ENCODE measurements at regions not wholly inside any gene's neighbourhood (a gene's known extent, or its start where the extent isn't known, plus 50 kb on each side); places are given as distances from the start of the nearest gene placed in this dataset.

DNA sequence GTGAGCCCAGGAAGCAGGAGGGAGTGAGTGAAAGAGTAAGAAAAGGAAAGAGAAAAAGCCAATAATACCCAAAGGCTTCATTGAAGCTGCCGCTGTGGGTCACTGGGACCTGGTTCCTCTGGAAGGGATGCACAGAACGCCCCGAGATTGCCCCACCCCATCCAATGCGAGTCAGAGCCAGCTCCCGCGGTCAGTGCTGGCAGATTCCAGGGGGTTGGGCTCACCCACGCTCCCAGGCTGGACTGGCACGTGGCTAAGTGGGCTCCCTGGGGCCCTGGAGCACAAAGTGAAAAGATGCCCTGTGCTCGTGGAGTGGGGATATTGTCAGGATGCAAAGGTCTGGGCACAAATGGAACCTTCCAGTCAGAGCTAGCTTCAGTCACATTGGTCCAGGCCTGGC, 117.0 kb downstream of the OAT start:
- H3K27ac ChIP-seq (ENCODE audit: extremely low read depth, low read depth, low read length) = no peak overlapping the region
- H3K4me1 ChIP-seq (ENCODE audit: control insufficient read depth, insufficient read depth, low read length) = no peaks in the 10 kb centered on the region; the same call in 1 of the 2 replicates
- TF ChIP-seq ZIC2 (tag by site-specific recombination; IDR thresholded peaks at IDR 0.05) (peak; percentile 36), MEIS1 (CRISPR knock-in tag; IDR thresholded peaks at IDR 0.05; ENCODE audit: borderline replicate concordance) (no peak), ZFHX2 (tag by site-specific recombination; conservative IDR thresholded peaks at IDR 0.05) (0 out of 2 replicates have a peak, but pooled peaks have one; percentile 10)
- no peaks in the 10 kb centered on the region for H3K36me3 ChIP-seq (ENCODE audit: control insufficient read depth in 2 of 2, insufficient read depth in 1 of 2, low read length in 2 of 2)
- ChIA-PET POLR2A (no interaction called here), CTCF (interaction anchor here (0.6 to 0.7 kb wide), 2 partner anchors 9 to 18 kb away, joined by 3 read pairs; no protein-coding TSS in a partner anchor)
- H3K4me3 ChIP-seq (ENCODE audit: low read depth, low read length) = no peak overlapping the region
- no peaks in the 10 kb centered on the region for H3K9me3 ChIP-seq (ENCODE audit: control insufficient read depth, insufficient read depth, low read depth, low read length)

DNA sequence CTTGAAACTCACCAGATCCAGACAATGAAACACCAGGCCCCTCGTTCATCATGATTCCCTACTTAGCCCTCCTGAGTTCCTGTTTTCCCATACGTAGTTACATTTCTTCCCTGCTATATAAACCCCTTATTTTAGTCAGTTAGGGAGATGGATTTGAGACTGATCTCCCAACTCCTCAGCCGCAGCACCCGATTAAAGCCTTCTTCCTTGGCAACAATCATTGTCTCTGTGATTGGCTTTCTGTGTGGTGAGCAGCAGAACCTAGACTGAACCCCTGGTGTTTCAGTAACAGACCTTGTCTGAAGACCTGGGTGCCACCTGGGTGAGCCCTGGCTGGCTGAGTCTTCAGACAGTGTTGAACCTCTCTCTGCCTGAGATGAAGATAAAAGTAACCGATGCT, 118.0 kb downstream of the OAT start:
- peak; percentile 58 for TF ChIP-seq SETDB1 (IDR thresholded peaks at IDR 0.05; ENCODE audit: insufficient read length, low read length)
- TF ChIP-seq, protein P1, sequence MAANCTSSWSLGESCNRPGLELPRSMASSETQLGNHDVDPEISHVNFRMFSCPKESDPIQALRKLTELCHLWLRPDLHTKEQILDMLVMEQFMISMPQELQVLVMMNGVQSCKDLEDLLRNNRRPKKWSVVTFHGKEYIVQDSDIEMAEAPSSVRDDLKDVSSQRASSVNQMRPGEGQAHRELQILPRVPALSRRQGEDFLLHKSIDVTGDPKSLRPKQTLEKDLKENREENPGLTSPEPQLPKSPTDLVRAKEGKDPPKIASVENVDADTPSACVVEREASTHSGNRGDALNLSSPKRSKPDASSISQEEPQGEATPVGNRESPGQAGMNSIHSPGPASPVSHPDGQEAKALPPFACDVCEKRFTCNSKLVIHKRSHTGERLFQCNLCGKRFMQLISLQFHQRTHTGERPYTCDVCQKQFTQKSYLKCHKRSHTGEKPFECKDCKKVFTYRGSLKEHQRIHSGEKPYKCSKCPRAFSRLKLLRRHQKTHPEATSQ (tag by site-specific recombination; IDR thresholded peaks at IDR 0.05) = no peak
- CTCF ChIA-PET = no interaction called here
- POLR2A ChIA-PET = no interaction called here

DNA sequence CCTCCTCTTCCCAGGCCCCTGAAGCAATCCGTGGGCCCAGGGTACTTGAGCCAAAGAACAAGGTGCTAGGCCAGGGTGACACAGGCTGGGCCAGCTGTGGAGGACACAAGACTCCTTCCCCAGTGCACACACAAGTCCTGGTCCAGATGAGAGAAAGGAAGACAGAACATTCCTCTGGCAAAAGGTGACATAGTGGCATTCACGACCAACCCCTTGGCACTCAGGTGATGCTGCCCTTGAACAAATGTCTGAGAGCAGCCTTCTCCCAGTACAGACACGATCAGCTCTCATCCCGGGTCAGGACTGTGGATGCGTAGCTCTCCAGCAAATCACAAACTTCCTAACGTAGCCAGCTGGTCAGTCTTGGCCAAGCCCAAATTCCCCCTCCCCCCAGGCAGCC, 118.5 kb downstream of the OAT start:
- CTCF ChIA-PET = interaction anchor here (2.0 kb wide), 1 partner anchor 89 kb away, joined by 7 read pairs; no protein-coding TSS in a partner anchor

More for the DNA sequence above, 118.0 kb downstream of the OAT start:
- Histone ChIP-seq H3K4me1 (ENCODE audit: control insufficient read depth, insufficient read depth, low read length) (no peaks in the 10 kb centered on the region; the same call in 1 of the 2 replicates), H3K27ac (ENCODE audit: extremely low read depth, low read depth, low read length) (no peak overlapping the region), H3K4me3 (ENCODE audit: low read depth, low read length) (no peak overlapping the region), H3K9me3 (ENCODE audit: control insufficient read depth, insufficient read depth, low read depth, low read length) (no peaks in the 10 kb centered on the region), H3K36me3 (ENCODE audit: control insufficient read depth in 2 of 2, insufficient read depth in 1 of 2, low read length in 2 of 2) (no peaks in the 10 kb centered on the region)

DNA sequence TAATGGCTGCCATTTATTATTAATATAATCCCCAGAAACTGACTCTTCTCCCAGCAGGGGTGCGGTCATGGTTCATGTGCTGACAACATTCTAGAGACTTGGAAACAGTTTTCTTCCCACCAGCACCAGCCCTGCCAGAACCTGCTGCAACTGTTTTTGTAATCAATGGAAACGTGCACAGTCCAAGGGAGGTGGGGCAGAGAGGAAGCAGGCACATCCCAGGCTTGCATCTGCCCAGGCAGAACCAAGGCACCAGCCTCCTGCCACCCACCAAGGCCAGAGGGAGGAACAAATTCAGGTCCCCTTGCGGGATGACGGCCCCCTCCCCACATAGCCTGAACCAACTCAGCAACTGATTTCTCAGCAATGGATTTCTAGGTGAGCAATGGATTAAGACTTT, 119.0 kb downstream of the OAT start:
- no peaks in the 10 kb centered on the region for H3K9me3 ChIP-seq (ENCODE audit: control insufficient read depth, insufficient read depth, low read depth, low read length)
- POLR2A ChIA-PET = no interaction called here
- H3K27ac ChIP-seq (ENCODE audit: extremely low read depth, low read depth, low read length) = no peak overlapping the region
- TF ChIP-seq ZNF585B (tag by site-specific recombination; IDR thresholded peaks at IDR 0.05) (no peak), ZNF140 (tag by site-specific recombination; IDR thresholded peaks at IDR 0.05) (no peak), ZNF174 (tag by site-specific recombination; IDR thresholded peaks at IDR 0.05) (no peak), ZNF747 (tag by site-specific recombination; IDR thresholded peaks at IDR 0.05) (no peak)
- TF ChIP-seq, protein P2, sequence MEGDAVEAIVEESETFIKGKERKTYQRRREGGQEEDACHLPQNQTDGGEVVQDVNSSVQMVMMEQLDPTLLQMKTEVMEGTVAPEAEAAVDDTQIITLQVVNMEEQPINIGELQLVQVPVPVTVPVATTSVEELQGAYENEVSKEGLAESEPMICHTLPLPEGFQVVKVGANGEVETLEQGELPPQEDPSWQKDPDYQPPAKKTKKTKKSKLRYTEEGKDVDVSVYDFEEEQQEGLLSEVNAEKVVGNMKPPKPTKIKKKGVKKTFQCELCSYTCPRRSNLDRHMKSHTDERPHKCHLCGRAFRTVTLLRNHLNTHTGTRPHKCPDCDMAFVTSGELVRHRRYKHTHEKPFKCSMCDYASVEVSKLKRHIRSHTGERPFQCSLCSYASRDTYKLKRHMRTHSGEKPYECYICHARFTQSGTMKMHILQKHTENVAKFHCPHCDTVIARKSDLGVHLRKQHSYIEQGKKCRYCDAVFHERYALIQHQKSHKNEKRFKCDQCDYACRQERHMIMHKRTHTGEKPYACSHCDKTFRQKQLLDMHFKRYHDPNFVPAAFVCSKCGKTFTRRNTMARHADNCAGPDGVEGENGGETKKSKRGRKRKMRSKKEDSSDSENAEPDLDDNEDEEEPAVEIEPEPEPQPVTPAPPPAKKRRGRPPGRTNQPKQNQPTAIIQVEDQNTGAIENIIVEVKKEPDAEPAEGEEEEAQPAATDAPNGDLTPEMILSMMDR (tag by site-specific recombination; IDR thresholded peaks at IDR 0.05) = no peak
- TF ChIP-seq, protein P3, sequence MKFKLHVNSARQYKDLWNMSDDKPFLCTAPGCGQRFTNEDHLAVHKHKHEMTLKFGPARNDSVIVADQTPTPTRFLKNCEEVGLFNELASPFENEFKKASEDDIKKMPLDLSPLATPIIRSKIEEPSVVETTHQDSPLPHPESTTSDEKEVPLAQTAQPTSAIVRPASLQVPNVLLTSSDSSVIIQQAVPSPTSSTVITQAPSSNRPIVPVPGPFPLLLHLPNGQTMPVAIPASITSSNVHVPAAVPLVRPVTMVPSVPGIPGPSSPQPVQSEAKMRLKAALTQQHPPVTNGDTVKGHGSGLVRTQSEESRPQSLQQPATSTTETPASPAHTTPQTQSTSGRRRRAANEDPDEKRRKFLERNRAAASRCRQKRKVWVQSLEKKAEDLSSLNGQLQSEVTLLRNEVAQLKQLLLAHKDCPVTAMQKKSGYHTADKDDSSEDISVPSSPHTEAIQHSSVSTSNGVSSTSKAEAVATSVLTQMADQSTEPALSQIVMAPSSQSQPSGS (tag by site-specific recombination; IDR thresholded peaks at IDR 0.05; ENCODE audit: low read depth) = no peak
- CTCF ChIA-PET = interaction anchor here (2.0 kb wide), 1 partner anchor 89 kb away, joined by 7 read pairs; no protein-coding TSS in a partner anchor
- H3K4me3 ChIP-seq (ENCODE audit: low read depth, low read length) = no peak overlapping the region
- H3K4me1 ChIP-seq (ENCODE audit: control insufficient read depth, insufficient read depth, low read length) = no peaks in the 10 kb centered on the region
- H3K36me3 ChIP-seq (ENCODE audit: control insufficient read depth in 2 of 2, insufficient read depth in 1 of 2, low read length in 2 of 2) = no peaks in the 10 kb centered on the region

More for the DNA sequence above, 118.5 kb downstream of the OAT start:
- H3K4me1 ChIP-seq (ENCODE audit: control insufficient read depth, insufficient read depth, low read length) = no peaks in the 10 kb centered on the region
- no peak overlapping the region for H3K27ac ChIP-seq (ENCODE audit: extremely low read depth, low read depth, low read length)
- POLR2A ChIA-PET = no interaction called here
- TF ChIP-seq ZNF394 (tag by site-specific recombination; IDR thresholded peaks at IDR 0.05; ENCODE audit: borderline replicate concordance) = no peak
- TF ChIP-seq, protein P4, sequence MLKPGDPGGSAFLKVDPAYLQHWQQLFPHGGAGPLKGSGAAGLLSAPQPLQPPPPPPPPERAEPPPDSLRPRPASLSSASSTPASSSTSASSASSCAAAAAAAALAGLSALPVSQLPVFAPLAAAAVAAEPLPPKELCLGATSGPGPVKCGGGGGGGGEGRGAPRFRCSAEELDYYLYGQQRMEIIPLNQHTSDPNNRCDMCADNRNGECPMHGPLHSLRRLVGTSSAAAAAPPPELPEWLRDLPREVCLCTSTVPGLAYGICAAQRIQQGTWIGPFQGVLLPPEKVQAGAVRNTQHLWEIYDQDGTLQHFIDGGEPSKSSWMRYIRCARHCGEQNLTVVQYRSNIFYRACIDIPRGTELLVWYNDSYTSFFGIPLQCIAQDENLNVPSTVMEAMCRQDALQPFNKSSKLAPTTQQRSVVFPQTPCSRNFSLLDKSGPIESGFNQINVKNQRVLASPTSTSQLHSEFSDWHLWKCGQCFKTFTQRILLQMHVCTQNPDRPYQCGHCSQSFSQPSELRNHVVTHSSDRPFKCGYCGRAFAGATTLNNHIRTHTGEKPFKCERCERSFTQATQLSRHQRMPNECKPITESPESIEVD (tag by site-specific recombination; IDR thresholded peaks at IDR 0.05) = no peak
- no peak for TF ChIP-seq ZBTB7A (tag by site-specific recombination; IDR thresholded peaks at IDR 0.05; ENCODE audit: low read depth)
- no peak for TF ChIP-seq ZXDB (tag by site-specific recombination; IDR thresholded peaks at IDR 0.05)
- TF ChIP-seq, protein P5, sequence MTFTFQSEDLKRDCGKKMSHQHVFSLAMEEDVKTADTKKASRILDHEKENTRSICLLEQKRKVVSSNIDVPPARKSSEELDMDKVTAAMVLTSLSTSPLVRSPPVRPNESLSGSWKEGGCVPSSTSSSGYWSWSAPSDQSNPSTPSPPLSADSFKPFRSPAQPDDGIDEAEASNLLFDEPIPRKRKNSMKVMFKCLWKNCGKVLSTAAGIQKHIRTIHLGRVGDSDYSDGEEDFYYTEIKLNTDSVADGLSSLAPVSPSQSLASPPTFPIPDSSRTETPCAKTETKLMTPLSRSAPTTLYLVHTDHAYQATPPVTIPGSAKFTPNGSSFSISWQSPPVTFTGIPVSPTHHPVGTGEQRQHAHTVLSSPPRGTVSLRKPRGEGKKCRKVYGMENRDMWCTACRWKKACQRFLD (tag by site-specific recombination; IDR thresholded peaks at IDR 0.05) = no peak
- TF ChIP-seq ZNF391 (tag by site-specific recombination; IDR thresholded peaks at IDR 0.05; ENCODE audit: borderline replicate concordance, low read depth) = no peak
- no peak for TF ChIP-seq ZNF155 (tag by site-specific recombination; IDR thresholded peaks at IDR 0.05)
- no peak for TF ChIP-seq ZNF610 (tag by site-specific recombination; IDR thresholded peaks at IDR 0.05; ENCODE audit: borderline replicate concordance)
- TF ChIP-seq OSR2 (tag by site-specific recombination; IDR thresholded peaks at IDR 0.05) = no peak
- no peak for TF ChIP-seq ZNF169 (tag by site-specific recombination; IDR thresholded peaks at IDR 0.05)
- no peak for TF ChIP-seq ZNF157 (tag by site-specific recombination; IDR thresholded peaks at IDR 0.05)
- TF ChIP-seq ZBTB17 (tag by site-specific recombination; IDR thresholded peaks at IDR 0.05) = no peak
- no peak for TF ChIP-seq GLIS2 (tag by site-specific recombination; IDR thresholded peaks at IDR 0.05)
- no peak for TF ChIP-seq GFI1B (tag by site-specific recombination; IDR thresholded peaks at IDR 0.05)
- no peaks in the 10 kb centered on the region for H3K36me3 ChIP-seq (ENCODE audit: control insufficient read depth in 2 of 2, insufficient read depth in 1 of 2, low read length in 2 of 2)
- H3K4me3 ChIP-seq (ENCODE audit: low read depth, low read length) = no peak overlapping the region
- no peaks in the 10 kb centered on the region for H3K9me3 ChIP-seq (ENCODE audit: control insufficient read depth, insufficient read depth, low read depth, low read length)

Data from HEK293 (cell line).